COLO668 (cell line): ENCODE measurements at regions not wholly inside any gene's neighbourhood (a gene's known extent, or its start where the extent isn't known, plus 50 kb on each side); places are given as distances from the start of the nearest gene placed in this dataset.
"Not testable (repeated sequence)": the region's sequence is repeated elsewhere in the genome, so short reads cannot be mapped to it uniquely, and the experiment has no call there.

Source experiments
- DNase-seq: peaks from one replicate; lab custom pipeline; 2025; ENCODE audit not compliant: unreplicated experiment; lab: John Stamatoyannopoulos, UW

DNA sequence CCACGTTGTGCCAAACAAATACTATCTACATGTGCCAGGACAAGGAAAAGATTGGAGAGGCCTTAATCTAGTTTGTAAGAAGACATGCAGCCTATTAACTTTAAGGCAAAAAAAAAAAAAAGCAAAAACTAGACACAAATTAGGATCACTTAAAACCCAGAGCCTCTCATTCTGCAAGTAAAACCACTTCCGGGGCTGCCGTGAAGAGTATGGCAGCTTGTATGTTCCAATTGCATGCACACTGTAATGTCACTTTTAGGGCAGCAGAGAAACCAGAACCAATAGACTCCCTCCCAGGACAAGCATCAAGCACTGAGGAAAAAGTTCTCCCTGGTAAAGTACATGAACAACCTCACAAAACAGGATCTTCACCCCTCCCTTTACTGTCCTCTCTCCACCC, 70.6 kb downstream of the RSL24D1 start:
- no peak for DNase-seq

DNA sequence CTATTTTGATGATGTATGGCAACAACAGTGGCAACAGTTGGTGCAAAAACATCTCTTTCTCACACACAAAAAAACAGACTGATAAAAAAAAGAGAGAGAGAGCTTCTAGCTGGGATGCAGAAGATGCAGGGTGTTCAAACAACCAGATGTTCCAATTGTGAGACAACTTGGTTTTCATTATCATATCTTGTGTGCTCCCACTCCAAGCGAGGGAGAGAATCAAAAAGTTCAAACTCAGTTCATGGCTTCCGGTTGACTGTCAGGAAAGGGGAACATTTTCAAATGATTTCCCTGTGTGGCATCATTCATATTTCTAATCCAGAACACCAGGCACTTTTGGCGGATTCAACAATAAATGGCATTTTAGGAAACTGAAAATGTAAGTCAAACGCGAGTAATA, 72.1 kb downstream of the RSL24D1 start:
- DNase-seq: no peak

DNA sequence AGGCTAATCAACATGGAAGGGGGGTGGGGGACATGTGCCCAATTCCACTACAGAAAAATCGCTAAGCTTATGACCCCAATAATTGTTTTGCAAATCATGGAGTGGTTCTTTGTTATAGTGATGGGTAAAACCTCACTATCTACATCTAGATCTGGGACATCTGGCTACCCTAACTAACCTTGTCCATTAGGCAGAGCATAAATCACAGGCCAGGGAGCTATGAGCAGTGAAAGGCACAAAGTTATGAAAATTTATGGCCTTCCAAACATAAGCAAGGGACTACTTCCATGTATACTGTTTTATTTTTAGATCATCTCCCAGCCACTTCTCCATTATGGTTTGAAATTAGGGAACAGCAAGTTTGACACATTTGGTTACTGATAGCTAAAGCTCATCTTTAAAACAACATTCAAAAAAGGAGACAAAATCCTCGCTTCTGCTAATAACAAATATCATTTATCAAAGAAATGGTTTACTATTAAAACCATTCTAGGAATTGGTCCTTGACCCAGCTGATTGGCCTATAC, 78.3 kb downstream of the RSL24D1 start:
- no peak for DNase-seq

DNA sequence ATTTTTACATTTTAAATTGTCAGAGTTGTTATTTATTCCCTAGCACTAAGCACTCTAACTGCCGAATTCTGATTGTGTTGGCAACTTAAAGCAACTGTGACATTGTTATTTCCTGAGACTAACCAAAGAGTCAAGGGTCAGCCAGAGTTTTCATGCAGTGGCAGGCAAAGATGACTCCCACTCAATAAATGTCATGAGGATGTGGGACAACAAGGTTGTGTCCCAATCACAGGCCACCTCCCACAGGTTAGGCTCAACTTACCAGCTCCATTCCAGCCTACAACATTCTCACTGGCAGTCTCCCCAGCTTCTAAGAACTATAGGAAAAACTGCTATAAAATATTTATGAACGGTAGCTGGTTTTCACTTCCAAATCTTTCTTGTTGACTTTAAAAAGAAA, 80.1 kb downstream of the RSL24D1 start:
- no peak for DNase-seq

DNA sequence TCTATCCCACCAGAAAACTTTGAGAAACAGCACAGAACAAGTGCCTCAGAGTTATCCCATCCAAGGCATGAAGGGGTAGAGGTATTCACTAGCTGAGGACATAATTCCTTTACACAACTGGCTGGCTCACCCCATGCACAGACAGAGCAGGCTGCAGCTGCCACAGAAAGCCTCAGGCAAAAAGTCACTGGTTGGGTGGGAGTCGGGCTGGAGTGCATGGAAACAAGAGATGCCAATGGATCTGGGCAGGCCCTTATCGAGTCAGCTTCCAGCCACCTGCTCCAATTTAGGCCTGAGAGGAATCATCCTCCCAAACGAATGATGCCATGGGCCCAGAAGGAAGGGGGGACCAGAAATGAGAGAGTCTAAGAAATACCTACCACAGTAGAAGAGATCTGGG, 83.0 kb downstream of the RSL24D1 start:
- DNase-seq: no peak

DNA sequence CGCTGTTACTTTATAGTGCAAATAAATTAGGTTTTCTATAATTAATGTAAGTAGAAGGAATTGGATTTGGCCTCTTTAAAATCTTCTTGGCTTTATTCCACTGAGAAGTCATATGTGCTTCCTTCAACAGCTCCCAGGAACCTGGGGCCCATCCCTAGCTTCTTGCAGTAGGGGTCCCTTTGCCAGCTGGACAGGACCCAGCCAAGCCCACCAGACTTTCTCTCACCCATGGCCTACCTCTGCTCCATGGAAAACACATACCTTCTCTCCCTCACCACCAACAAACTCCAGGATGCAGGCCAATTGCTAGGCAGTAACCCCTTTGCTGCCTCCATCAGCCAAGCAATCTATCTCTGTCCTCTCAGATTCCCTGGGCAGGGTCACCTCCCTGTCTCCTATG, 84.0 kb downstream of the RSL24D1 start:
- no peak for DNase-seq

DNA sequence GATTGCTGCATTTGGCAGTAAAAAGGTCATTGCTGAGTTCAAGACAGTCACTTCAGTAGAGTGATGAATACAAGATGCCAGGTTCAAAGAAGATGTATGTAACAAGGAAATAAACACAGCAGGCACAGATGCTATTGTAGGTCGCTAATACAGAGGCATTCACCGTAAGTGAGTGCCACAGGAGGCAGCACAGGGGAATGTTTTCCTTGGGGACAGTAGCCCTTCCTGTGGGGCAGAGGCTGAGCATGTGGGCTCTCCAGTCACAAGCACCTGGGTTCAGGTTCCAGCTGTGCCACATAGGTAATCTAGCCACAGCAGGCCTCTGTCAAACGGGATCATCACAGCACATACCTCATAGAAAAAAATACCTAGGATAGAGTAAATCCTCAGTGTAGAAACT, 86.3 kb downstream of the RSL24D1 start:
- DNase-seq: no peak

DNA sequence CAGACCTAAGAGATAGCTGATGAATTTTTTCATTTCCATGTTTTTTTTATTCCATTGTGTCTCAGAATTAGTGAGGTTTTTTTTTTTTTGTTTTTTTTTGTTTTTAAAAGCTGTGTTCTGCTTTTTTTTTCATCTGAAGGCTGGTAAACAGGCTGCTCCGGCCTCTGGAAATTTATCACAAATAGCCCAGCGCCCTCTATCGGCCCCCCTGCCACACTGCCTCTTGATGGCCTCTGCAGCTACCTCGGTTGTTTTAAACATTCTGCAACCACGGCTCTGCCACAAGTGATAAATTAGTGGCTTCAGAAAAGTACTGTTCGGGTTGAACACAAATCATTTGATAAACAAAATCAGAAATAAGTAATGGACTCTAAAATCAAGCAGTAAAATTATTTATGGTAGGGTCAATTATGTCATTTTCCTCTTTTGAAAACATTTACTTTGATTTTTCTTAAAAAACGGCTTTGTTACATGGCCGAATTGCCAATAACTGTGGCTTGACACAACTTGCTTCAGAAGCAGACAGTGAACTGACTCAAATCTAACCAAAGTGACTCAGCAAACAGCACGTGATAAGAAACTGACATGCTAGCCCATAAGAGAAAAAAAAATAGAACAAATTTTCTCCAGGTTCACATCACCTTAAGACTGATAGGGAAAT, 87.8 kb downstream of the RSL24D1 start:
- DNase-seq: peak; percentile 43

DNA sequence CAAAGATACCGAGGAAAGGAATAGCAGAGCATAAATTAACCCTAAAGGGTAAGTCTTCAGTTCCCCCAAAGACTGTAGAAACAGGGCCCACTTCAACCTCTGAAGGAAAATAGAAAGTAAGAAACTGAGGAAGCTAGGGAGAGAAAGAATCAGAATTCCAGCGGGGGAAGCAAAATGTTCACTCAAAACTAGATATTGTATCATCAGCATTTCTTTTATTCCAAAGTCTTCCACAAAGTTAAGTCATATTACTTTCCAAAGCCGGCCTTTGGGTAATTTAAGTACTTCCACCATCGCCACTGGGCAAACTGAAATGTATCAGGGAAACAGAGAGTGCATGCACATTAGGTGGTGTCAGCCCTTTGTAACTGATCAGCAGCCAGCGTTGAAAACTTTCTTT, 88.3 kb downstream of the RSL24D1 start:
- no peak for DNase-seq

DNA sequence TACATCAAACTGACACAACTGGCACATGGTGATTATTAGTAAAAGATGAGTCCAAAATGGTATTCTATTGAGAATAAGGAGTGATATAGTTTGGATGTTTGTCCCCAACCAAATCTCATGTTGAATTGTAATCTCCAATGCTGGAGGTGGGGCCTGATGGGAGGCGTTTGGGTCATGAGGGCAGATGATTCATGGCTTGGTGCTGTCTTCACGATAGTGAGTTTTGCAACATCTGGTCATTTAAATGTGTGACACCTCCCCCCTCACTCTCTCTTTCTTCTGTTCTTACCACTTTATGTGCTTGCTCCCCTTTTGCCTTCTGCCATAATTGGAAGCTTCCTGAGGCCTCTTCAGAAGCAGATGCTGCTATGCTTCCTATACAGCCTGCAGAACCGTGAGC, 90.6 kb downstream of the RSL24D1 start:
- no peak for DNase-seq

DNA sequence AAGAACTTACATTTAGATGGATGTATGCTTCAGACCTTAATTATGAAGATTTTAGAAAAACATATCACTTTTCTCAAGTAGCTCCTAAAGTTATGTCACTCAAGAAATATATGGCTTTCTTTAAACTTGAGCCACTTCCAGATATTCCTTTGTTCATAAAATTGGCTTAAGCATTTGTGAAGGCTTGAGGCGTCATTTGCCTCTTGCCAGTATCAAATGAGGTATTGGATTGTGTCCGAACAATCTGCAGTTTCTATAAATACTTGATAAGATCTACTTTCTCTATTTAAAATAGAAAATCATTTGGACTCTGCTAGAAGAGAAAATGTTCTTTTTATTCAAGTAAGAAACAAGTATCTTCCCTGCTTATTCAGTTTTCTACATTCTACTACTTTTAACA, 102.6 kb downstream of the RSL24D1 start:
- no peak for DNase-seq

DNA sequence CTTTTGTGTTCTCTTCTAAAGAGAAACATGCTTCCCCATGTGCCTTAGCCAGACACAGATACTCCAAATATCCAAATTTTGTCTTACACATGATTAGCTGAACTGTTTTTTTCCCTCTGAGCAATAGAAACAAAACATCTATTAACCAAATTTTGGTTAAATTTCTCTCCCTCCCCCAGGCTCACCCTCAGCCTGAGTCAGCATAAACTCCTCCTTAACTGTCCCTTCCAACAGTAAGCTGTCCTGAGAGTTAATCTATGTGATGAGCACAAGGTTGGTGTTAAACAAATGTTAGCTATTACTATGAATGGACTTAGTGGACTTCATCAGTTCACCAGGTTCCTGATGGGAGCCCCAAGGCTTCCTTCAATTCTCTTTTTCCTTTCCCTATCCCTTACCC, 108.5 kb downstream of the RSL24D1 start:
- DNase-seq: no peak

DNA sequence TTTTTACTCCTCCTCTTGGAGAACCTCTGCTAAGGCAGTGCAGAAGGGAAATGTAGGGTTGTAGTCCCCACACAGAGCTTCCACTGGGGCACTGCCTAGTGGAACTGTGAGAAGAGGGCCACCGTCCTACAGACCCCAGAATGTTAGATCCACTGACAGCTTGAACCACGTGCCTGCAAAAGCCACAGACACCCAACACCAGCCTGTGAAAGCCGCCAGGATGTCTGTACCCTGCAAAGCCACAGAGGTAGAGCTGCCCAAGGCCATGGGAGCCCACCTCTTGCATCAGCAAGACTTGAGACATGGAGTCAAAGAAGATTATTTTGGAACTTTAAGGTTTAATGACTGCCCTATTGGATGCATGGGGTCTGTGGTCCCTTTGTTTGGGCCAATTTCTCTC, 112.1 kb downstream of the RSL24D1 start:
- no peak for DNase-seq

DNA sequence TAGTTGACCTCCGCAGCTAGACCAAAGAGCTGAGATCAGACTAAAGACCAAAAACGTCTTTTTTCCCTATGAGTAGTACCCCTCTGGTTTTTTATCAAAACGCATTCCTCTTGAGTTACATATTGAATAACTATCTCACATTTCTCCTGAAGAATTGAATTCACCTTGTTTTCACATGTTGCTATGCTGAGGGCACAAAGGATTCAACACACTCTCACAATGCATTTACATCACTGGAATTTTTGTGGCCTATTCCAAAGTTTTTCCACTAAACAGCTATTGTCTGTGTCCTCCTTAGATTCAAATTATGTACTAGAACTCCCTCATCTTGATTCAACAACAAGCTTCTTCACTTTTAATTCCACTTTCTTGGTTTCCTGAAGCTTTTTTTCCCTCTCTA, 112.5 kb downstream of the RSL24D1 start:
- no peak for DNase-seq

DNA sequence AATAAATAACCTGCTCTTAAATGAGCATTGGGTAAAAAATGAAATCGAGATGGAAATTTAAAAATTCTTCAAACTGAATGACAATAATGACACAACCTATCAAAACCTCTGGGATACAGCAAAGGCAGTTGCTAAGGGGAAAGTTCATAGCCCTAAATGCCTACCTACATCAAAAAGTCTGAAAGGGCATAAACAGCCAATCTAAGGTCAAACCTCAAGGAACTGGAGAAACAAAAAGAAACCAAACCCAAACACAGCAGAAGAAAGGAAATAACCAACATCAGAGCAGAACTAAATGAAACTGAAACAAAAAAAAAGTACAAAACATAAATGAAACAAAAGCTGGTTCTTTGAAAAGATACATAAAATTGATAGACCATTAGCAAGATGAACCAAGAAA, 119.7 kb downstream of the RSL24D1 start:
- DNase-seq: not testable (repeated sequence)

DNA sequence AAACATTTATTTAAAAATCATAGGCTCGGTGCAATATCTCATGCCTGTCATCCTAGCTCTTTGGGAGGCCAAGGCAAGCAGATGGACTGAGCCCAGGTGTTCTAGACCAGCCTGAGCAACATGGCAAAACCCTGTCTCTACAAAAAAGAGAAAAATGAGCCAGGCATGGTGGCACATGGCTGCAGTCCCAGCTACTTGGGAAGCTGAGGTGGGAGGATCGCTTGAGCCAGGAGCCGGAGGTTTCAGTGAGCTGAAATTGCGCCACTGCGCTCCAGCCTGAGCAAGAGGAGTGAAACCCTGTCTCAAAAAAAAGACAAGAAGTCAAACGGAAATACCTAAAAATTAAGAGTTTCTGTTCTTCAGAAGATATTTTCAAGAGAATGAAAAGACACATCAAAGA, 122.3 kb downstream of the RSL24D1 start:
- DNase-seq: no peak

DNA sequence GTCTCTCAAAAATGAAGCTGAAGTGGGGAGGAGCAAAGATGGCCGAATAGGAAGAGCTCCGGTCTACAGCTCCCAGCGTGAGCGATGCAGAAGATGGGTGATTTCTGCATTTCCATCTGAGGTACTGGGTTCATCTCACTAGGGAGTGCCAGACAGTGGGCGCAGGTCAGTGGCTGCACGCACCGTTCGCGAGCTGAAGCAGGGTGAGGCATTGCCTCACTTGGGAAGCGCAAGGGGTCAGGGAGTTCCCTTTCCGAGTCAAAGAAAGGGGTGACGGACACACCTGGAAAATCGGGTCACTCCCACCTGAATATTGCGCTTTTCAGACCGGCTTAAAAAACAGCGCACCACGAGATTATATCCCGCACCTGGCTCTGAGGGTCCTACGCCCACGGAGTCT, 132.8 kb downstream of the RSL24D1 start:
- DNase-seq: not testable (repeated sequence)

DNA sequence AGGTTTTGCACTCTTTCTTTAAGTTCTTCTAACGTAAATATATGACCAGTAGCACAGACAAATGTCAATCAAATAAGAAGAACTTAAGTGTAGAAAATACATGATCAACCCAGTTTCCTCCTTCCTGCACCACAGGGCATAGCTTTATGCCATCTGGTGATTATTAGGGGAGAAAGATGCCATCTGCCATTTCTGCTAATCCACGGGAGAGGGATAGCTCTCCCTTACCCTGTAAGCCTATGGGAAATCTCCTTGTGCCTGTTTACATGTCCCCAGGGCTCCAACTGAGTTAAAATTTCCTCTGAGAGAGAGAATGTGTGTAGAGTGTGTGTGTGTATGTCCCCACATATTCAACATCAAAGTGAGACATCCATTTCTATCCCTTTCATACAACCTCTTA, 135.9 kb downstream of the RSL24D1 start:
- DNase-seq: no peak

DNA sequence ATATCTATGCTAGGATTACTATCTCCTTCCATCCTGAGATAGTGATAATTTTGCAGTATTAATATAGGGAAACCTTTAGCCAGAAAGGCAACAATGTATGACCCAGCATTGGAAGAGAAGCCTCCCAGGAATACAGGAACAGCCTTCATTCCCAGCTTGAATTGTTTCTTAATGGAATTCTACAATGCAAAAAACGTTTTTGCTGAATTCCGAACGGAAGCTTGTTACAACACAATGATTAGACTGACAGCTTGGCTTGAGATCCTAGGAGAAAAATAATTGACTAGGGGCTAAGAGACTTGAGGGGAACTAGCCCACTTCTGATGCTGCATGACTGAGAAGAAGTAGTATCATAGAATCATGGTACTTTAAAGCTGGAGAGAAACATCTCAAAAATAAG, 140.2 kb downstream of the RSL24D1 start:
- DNase-seq: no peak

DNA sequence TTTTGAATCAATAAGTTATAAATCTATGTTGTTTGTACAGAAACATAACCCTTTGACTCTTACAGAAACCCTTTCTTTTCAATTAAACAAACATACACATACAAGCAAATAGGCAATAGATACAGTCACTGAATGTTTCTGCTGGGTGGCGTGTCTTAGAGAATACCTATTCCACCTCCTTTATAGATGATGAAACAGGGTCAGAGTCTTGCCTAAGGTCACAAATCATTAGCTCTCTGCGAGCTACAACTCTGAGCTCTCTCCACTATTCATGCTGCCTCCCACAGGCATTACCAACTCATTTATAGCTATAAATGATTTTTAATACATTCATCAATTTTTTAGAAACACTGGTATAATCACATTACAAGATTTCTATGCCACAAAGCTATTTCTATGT, 152.6 kb downstream of the RSL24D1 start:
- no peak for DNase-seq

DNA sequence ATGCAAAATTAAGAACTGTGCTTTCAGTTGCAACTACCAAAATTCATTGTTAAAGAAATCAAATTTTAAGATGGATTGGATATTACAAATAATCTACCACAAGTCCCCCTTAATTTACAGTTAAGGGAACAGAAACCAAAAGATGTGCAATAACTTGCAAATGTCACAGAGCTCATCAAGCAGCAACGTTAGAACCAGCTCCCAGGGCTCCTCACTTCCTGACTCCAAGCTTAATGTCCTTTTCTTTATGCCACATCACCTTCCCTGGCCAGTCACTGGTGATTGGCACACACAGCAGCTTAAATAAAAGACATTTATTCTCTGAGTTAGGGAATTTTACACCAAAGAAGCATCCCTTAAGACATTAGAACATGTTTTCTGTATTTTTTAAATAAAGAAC, 159.7 kb downstream of the RSL24D1 start:
- no peak for DNase-seq

DNA sequence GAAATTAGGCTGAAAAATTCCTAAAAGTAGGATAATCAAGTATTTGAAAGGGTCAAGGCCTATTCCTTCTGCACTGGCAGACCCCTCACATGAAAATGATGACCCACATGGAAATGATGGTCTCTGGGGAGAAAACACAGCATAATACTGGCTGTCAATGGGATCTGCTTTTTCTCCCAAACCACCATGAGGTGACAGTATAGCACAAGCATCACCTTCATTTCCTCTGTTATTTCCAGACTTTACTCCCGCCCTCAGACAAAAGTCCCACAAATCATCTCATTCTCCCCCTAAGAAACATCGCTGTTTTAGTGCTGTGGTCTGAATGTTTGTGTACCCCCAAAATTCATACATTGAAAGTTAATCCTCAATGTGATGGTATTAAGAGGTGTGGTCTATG, 161.0 kb downstream of the RSL24D1 start:
- DNase-seq: no peak

DNA sequence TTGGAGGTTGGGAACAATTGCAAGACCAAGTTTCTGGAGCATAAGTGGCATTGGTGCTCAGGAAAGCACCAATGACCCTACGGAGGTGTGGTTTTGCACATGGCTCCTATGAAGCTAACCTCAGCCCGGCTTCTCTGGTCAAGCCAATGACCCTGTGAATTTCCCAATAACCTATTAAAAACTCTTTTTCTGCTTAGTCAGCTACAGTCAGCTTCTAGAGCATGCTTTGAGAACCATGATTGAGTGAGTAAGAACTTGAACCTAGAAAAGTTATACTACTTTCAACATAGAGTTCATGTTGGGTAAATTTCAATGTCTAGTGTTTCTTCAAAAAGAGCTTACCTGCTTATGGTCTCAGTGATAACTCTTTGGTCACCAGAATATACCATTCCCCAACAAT, 163.2 kb downstream of the RSL24D1 start:
- DNase-seq: no peak
